ENCODE measurements at regions not wholly inside any gene's neighbourhood (a gene's known extent, or its start where the extent isn't known, plus 50 kb on each side); places are given as distances from the start of the nearest gene placed in this dataset.

DNA sequence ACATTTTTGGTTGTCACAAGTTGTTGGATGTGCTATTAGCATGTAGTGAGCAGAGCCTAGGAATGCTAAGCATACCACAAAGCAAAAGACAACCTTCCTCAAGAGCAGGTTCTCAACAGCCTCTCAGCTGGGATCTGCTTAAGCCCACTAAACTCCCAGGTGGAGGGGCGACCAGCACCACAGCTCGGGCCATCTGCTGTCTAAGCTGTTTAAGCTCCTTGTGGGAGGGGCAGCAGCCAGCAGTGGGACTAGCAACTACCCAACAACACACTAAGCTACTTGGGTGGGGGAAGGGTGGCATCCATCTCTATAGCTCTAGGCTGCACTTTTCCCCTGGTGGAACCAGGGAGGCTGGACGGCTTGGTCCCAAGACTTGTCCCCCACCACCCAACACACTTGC is 1052.7 kb upstream of the ARRDC3 start:
- no peak for DNase-seq (ENCODE audit: low read depth)

DNA sequence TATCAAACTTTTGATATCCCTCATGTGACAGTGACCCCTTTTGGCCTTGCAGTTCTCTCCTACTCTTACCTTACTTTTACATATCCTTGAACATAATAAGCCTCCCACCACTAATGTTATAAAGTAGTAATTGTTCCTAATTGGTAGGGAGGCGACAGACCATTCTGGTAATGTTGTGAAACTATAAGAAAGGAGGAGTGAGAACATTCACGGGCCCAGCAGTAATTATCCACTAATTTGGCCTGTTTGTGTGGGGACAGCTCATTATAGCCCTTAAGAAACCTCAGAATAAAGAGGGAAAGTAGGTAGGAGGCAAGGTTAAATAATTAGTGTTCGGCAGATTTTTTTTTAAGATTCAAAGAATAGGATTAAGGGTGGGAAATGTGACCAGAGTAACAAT is 1046.5 kb upstream of the ARRDC3 start:
- no peak for DNase-seq (ENCODE audit: low read depth)

DNA sequence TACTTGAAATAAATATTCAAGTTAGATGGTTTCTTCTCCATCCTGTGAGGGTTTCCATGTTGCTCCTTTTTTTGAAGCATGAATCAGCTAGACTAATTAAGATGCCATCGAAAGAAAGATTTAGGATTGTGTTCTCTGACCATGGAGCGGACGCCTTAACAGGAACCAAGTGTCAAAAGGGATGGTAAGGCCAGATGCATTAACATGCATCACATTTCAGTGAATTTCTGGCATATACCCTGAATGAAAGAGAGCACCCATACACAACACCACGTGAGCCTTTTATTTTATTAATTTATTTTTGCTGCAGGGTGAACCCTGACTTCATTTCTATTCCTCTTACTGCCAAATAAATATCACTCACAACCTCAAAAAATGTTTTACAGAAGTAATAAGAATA is 1045.3 kb upstream of the ARRDC3 start:
- DNase-seq (ENCODE audit: low read depth), result no peak

DNA sequence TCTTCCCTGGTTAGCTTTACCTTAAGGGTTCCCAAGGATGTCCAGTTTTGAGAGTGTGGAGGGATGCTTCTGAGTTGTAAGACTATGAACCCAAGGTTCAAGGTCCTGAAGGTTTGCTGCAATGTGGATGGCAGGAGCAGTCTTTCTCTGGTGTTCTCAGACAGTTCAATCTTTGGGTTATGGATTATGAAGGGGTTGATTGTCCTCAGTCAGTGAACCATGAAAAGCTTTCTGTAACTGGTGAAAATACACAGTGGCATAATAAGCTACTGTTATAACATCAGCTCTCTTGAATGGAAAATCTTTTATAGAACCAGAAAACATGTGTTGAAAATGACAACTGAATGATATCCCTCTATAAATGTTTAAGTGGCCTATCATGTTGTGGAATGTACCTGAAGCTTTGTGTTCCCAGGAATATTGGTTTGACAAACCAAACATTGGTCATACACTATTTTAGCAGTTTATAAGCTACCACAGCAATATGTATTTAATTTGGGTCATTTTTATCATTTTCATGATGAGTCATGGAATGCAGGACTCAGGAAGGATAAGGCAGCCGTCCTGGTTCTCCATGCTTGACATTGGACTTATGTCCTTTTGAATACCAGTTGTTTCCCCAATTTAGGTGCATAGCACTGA is 1041.8 kb upstream of the ARRDC3 start:
- DNase-seq (ENCODE audit: low read depth), result no peak

DNA sequence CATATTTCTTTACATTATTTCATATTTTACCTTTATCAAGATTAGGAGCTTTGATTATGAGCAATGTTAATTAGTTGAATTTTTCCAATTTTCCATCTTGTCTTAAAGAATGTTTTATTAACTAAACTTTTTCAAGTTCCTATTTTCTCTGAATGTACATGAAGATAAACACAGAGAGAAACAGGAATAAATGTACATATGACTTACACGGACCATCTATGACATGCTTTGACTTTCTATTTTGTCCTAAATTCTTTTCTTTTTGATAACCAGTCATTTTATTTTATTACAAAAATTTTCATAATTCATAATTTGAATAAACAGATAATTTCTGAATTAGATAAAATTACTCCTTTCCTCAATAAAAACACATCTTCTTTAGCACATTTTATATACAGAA is 1038.8 kb upstream of the ARRDC3 start:
- DNase-seq (ENCODE audit: low read depth), result no peak

DNA sequence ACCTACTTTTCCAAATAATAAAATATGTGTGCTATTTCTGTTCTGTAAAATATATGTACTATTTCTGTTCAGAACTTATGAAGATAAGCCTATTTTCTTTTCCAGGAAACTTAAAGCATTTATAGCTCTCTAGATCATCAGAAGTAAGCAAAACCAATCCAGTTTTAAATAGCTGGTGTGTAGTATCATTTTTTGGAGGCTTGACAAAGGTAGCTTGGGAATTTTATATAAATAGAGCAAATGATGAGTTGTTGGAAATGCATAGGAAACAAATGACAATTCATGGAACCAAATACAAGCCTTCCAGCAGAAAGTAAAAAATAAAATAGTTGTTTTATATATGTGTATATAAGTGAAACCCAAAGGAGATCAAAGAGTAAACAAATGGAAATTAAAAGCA is 1038.1 kb upstream of the ARRDC3 start:
- no peak for DNase-seq (ENCODE audit: low read depth)

DNA sequence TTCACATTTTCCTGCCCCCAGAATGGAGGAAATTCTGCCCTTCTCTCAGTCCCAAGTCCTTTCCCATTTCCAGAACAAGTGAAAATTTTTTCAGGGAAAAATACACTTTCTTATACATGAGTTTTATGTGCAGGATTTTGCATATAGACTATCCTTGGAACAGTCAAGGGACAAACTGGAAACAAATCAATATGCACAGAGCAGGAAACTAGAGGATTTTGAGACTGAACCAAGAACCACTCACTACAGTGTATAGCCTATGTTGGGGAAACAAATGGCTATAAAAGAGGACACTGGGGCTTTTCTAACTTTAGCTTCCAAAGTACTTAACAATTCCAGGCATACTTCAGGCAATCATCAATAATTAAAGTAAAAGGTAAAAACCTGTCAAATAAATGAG is 1036.1 kb upstream of the ARRDC3 start:
- DNase-seq (ENCODE audit: low read depth), result no peak

DNA sequence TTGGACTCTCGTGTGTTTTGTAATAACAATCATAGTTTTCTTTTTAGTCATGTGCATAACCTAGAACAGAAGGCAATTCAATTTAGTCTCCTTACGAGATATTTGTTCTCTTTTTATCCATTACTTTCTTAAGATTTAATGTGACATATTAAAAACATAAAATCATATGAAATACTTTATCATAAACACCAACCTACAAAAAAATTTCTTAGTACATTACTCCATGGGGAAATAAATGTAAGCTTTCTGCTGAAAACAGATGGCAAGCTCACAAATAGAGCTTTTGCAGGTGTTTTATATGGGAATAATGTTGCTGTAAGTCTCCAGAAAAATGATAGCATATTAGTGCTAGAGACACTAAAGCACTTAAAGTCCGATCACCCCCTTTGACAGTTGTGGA is 1035.2 kb upstream of the ARRDC3 start:
- DNase-seq (ENCODE audit: low read depth), result no peak

DNA sequence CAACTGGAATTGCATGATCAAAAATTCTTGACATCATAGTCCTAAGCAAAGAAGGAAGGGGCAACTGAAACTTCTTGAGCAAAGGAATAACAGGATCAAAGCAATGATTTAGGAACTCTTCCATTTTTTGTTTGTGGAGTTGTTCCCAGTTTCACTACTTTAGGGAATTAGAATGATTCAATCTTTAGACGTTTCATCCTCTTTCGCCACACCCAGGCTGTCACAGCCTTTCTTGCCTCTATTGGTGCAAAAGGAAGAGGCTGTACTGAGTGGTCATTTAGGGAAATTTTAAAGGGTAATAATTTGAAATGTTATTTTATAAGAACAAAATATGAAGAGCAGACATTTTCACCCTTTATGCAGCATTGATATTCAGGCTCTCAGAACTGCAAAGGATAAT is 1026.0 kb upstream of the ARRDC3 start:
- no peak for DNase-seq (ENCODE audit: low read depth)

DNA sequence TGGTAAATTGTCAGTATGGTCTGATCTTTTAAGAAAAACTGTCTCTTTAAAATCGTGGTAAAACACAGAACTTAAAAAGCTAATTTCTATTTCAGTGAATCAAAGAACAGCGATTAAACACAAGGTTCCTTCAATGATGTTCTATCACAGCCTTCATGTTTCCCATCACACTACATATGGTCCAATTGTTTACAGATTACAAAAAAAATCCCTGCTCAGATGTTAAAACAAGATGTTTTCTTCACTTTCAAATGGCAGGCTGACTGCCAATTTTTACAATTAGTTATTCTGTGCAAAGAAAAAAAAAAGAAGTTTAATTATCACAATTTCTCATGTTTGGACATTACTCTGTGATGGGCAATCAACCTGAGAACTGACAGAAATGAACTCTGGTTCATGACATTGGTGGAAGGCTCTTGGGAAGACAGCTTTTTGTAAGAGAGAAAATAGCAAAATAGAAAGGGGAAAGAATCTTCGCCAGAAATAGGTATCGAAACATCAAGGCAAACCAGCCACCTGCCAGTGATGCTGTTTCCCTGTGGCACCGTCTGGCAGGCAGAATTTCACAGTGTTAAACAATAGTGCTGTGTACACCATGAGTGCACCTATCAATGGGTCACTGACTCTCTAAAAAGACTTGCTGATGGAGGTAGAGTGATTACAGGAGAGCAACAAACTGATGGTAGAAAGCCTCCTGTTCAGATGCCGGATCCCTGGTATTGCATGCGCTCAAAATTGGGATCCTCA is 1020.0 kb upstream of the ARRDC3 start:
- DNase-seq (ENCODE audit: low read depth), result no peak

DNA sequence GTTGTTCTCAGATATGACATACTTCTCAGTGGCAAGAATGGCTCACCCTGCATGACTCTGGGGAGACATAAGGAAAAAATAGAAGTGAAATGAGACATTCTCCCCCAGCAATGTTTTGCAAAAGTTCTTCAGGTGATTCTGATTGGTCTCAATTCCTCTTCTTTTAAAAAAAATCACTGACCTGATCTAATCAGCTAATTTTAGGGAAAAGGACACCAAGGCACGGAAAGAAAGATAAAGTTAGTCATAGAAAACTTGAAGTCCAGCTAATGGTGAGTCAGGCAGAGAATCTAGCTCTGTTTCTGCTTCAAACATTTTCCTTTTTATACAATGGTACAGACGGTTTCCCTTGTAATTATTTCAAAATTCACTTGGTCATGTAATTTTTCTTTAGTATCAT is 1018.9 kb upstream of the ARRDC3 start:
- peak; percentile 37 for DNase-seq (ENCODE audit: low read depth)

DNA sequence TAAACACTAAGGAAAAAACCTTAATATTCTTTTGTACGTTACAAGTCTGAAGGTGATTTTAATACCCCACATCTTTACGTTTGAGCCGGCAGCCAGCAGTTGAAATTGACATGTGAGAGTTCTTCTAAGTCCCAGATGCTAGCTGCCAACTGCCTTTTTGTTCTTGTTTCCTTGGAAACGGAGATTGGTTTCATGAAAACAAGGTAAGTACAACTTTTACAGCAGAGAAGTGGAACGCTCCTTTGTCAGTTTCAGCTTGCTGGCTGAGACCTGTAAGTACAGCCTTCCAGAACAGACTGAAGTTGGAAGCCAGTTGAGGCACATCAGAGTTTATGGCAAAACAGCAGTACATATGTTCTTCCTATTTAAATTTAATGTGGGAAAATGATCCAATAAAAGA is 1018.4 kb upstream of the ARRDC3 start:
- DNase-seq (ENCODE audit: low read depth), result no peak

DNA sequence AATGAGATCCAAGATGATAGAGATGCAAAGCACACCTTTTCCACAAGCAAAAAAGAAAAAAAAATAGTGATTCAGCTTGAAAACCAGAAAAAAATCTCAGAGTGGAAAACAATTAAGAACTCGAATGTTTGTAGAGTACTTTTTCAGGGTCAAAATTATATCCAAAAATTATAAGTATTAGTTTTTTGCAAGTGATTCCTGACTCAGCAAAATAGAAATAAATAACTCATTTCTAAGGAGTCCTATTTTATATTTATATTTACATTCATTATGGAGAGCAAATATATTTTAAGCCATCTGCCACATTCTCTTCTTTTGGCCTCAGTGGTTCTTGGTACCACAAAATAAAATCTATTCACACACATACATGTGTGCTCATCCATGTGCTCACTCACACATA is 1011.8 kb upstream of the ARRDC3 start:
- DNase-seq (ENCODE audit: low read depth), result no peak

DNA sequence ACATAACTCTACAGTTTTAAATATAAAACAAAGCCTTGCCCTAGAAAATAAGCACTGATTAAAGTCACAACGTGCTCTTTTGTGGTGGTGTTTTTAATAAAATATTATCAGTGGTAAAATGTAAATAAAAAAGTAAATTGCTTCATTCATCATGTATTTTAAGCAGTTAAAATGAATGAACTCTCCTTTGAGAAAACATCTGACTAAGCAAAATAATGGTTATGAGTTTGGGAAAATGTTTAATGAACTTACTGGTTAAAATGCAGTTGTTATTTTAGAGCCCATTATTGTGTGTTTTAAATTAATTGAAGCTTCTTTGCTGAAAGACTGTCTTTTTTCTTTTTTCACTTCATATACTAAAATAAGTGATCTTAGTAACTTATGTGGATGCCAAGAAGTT is 1007.5 kb upstream of the ARRDC3 start:
- DNase-seq (ENCODE audit: low read depth), result no peak

DNA sequence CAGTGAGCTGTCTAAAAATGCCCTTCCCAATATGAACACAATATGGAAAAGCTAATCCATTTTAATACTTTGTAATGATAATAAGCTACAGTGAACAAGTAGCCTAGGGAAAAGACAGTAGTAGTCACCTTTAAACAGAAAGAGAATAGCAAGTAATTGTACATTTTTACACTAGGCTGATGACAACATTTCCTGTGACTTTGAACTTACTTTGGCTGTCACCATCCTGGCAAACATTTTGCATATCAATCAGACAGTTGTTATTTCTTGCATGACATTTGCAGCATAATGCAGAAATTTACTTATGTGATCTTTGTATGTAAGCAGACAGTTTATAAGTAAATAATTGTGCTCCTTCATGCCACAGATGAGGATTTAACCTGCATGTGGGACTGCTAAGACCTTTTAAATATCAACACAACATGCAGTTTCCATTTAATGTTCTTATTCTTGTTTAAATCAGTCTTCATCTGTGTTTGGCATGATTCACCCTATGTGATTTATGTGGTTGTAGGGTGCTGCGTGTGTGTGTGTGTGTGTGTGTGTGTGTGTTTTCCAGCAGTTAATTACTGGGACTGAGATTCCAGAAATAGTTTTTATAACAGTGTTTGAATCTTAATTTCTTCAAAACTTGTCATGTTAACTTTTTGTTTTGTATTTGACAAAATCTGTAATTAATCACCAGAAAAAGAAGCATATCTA is 997.1 kb upstream of the ARRDC3 start:
- peak; percentile 4 for DNase-seq (ENCODE audit: low read depth)

DNA sequence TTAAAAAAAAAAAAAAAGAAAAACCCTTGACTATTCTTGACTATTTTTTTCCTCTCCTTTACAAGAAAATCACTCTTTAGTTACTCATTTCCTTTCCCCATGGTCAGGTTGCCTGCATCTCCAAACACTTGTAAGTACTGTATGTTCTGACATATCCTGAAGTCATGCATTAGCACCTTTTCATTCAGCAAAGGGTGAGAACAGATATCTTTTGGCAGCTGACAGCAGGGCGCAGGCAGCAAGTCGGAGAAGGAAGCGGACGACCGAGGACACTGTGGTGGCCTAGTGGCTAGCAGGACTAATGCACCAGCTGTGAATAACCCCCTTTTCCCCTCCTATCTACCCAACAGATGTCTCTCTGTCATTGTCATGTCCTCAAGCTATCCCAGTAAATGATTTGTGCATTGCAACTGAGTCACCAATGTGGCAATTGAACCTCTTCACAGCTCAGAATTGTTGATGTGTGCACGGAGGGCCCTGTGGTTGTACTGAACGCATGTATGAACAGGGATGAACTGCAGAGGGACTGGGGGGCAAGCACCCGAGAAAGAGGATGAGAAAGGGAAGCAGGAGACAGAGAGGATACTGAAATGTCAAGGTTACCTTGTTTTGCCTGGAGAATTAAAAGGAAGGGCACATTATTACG is 996.0 kb upstream of the ARRDC3 start:
- DNase-seq (ENCODE audit: low read depth), result peak; percentile 79

DNA sequence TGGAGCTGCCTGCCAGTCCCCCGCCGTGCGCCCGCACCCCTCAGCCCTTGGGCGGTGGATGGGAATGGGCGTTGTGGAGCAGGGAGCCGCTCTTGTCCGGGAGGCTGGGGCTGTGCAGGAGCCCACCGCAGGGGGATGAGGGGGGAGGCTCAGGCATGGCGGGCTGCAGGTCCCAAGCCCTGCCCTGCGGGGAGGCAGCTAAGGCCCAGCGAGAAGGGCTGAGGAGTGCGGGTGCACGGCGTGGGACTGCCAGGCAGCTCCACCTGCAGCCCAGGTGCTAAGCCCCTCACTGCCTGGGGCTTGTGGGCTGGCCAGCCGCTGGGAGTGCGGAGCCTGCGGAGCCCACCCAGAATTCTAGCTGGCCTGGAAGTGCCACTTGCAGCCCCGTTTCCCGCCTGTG is 991.7 kb upstream of the ARRDC3 start:
- no peak for DNase-seq (ENCODE audit: low read depth)

DNA sequence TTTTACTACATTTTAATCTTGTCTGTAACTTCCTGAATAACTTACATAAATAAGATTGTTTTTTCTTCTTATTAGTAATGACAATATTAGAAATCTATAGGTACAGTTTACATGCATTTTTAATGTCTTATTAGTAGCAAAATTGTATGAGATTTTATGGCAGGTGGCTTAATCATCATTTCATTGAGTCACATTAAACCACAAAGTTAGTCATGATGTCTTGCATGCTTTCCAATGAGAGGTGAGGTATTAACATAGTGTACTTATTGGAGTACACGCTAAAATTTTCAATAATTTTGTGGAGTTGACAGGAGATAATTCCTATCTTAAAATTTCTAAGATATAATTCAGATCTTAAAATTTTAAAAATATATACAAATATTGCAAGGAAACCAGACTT is 989.6 kb upstream of the ARRDC3 start:
- peak; percentile 73 for DNase-seq (ENCODE audit: low read depth)

DNA sequence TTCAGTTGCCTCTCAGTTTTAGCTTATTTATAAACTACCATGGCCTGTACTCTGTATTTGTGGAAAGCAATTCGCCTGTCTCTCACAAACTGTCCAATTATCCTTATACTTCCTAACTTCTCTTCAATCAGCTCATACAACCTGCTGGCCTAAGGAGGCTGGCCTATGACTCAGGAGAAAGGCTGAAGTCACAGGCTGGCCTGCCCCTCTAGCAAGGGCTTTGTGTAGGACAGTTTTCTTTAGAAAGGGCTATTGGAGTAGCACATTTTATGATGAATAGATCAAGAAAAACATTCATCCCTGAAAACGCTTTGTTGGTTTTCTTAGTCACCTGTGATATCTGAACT is 988.7 kb upstream of the ARRDC3 start:
- DNase-seq (ENCODE audit: low read depth), result peak; percentile 74

DNA sequence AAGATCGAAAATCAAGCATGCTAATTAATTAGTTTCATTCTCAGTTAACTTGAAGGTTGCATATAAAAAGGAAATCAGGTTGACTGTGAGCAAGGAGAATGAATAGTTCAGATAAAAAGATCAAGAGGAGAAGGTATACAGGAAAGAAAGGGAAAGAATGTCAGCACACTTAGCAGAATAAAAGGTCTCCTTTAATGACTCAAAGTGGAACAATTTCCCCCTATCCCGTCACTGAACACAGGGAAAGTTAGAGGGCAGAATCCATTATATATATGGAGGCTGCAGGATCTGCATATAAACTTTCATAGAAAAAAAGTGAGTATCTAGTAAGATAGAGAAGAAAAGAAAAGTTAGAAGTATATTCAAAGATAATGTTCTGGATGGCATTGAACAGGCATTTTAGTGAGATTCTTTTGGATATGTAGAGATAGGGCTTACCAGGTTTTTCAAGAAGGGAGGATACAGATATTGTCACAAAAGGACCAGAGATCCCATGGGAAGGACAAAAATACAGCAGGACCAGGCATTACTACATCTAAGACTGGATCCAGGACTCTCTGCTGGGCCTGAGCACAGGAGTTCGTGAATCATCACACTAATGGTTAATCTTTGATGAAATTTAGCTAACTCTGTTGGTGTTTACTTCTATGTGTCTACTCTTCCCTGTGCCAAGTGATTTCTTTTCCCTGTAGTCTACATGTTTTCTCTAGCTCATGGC is 988.2 kb upstream of the ARRDC3 start:
- no peak for DNase-seq (ENCODE audit: low read depth)

DNA sequence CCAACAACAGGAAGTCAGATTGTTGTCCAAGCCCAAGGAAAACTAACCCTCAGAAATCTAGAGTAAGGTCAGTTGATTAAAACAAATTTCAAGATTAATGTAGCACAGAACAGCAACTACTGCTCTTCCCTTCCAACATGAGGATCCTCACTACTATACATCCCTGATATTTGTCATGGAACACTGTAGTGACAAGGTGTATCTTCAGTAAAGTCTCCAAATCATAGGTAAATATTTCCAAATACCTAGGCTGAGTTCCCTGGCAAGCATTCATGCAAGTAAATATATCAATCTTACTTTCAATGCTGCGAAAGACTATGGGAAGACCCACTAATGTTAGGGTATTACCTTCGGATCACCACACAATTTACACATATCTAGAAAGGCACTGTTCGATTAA is 986.9 kb upstream of the ARRDC3 start:
- no peak for DNase-seq (ENCODE audit: low read depth)

DNA sequence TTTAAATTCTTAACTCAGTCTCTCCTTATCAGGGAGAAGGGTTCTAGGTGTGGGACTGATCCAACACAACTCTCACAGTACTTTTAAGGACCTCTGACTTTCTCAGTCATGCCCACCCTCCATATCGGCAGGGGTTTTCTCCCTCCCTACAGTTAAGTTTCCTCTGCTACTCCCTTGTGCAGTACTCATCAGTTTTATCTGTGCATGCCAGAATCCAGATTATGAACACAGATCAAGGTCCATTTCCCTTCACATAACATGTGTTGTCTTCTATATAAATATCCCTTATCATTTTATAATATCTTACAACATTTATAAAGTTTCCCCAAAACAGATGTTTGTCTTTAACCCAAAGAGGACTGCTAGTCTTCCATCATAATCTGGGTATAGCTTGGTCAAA is 986.5 kb upstream of the ARRDC3 start:
- no peak for DNase-seq (ENCODE audit: low read depth)

Measured in HT1080 (cell line).